Liver (tissue), 3 donors: ENCODE measurements at regions not wholly inside any gene's neighbourhood (a gene's known extent, or its start where the extent isn't known, plus 50 kb on each side); places are given as distances from the start of the nearest gene placed in this dataset.

Source experiments
- ATF3 ChIP-seq: IDR thresholded peaks from 2 replicates; pipeline ENCODE4 v1.6.1; 2016; ENCODE audit warnings: antibody characterized with exemption
- CTCF ChIP-seq: fragments of 150-350 bp; IDR thresholded peaks from 2 replicates; pipeline ENCODE4 v1.5.1; 2017; ENCODE audit warnings: improper control_type of control experiment, low read depth, low read length; ENCODE audit not compliant: missing input control
- EGR1 ChIP-seq, 2 donors: IDR thresholded peaks; 2 replicates each; pipeline ENCODE4 v1.6.1; 2016 to 2018; ENCODE audit warnings: antibody characterized with exemption in 2 of 2, low read depth in 2 of 2
- GABPA ChIP-seq, 2 donors: IDR thresholded peaks in 1 of 2; conservative IDR thresholded peaks in 1 of 2; 2 replicates each; pipeline ENCODE4 v1.6.1; 2016; ENCODE audit warnings: antibody characterized with exemption in 2 of 2, mild to moderate bottlenecking in 1 of 2, moderate library complexity in 1 of 2
- HNF4G ChIP-seq: IDR thresholded peaks from 2 replicates; pipeline ENCODE4 v1.6.1; 2016; ENCODE audit warnings: antibody characterized with exemption
- JUND ChIP-seq, 2 donors: IDR thresholded peaks; 2 replicates each; pipeline ENCODE4 v1.6.1; 2016; ENCODE audit warnings: antibody characterized with exemption in 2 of 2
- MAX ChIP-seq: IDR thresholded peaks from 2 replicates; pipeline ENCODE4 v1.6.1; 2016; ENCODE audit warnings: antibody characterized with exemption
- NR2F2 ChIP-seq: IDR thresholded peaks from 2 replicates; pipeline ENCODE4 v1.6.1; 2016; ENCODE audit warnings: antibody characterized with exemption
- RAD21 ChIP-seq, 2 donors: IDR thresholded peaks; 2 replicates each; pipeline ENCODE4 v1.6.1; 2016; ENCODE audit warnings: antibody characterized with exemption in 2 of 2, mild to moderate bottlenecking in 2 of 2
- TAF1 ChIP-seq: conservative IDR thresholded peaks from 2 replicates; pipeline ENCODE4 v1.6.1; 2016; ENCODE audit warnings: antibody characterized with exemption, mild to moderate bottlenecking
- YY1 ChIP-seq: IDR thresholded peaks from 2 replicates; pipeline ENCODE4 v1.6.1; 2016; ENCODE audit warnings: antibody characterized with exemption, mild to moderate bottlenecking
- TF ChIP-seq, protein P1 (sequence below): IDR thresholded peaks from 2 replicates; pipeline ENCODE4 v1.6.1; 2016; ENCODE audit warnings: antibody characterized with exemption, mild to moderate bottlenecking
- TF ChIP-seq, protein P2 (sequence below): IDR thresholded peaks from 2 replicates; pipeline ENCODE4 v1.6.1; 2016; ENCODE audit warnings: antibody characterized with exemption
- donor health status: healthy.
- donor health status: healthy.

DNA sequence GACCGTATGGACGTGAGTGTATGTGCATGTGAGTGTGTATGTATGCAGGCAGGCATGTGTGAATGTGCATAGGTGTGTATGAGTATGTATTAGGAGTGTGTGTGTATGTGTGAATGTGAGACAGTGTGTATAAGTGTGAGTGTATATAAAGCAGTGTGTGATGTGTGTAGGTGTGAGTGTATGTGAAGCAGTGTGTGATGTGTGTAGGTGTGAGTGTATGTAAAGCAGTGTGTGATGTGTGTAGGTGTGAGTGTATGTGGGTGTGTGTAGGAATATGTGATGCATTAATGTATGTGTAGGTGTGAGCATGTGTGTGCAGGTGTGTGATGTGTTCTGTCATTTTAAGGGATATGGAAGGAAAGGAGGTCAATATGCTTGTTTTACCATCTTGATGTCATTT, 215.5 kb downstream of the GADD45G start:
- no peak for TF ChIP-seq CTCF
- TF ChIP-seq, protein P1, sequence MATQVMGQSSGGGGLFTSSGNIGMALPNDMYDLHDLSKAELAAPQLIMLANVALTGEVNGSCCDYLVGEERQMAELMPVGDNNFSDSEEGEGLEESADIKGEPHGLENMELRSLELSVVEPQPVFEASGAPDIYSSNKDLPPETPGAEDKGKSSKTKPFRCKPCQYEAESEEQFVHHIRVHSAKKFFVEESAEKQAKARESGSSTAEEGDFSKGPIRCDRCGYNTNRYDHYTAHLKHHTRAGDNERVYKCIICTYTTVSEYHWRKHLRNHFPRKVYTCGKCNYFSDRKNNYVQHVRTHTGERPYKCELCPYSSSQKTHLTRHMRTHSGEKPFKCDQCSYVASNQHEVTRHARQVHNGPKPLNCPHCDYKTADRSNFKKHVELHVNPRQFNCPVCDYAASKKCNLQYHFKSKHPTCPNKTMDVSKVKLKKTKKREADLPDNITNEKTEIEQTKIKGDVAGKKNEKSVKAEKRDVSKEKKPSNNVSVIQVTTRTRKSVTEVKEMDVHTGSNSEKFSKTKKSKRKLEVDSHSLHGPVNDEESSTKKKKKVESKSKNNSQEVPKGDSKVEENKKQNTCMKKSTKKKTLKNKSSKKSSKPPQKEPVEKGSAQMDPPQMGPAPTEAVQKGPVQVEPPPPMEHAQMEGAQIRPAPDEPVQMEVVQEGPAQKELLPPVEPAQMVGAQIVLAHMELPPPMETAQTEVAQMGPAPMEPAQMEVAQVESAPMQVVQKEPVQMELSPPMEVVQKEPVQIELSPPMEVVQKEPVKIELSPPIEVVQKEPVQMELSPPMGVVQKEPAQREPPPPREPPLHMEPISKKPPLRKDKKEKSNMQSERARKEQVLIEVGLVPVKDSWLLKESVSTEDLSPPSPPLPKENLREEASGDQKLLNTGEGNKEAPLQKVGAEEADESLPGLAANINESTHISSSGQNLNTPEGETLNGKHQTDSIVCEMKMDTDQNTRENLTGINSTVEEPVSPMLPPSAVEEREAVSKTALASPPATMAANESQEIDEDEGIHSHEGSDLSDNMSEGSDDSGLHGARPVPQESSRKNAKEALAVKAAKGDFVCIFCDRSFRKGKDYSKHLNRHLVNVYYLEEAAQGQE = no peak
- TF ChIP-seq RAD21 (IDR thresholded peaks at IDR 0.05) = no peak
- no peak for TF ChIP-seq HNF4G
- no peak for TF ChIP-seq TAF1
- no peak for TF ChIP-seq ATF3
- TF ChIP-seq EGR1 (IDR thresholded peaks at IDR 0.05; ENCODE audit: low read depth in 2 of 2) = no peak
- TF ChIP-seq NR2F2 = no peak
- TF ChIP-seq, protein P2, sequence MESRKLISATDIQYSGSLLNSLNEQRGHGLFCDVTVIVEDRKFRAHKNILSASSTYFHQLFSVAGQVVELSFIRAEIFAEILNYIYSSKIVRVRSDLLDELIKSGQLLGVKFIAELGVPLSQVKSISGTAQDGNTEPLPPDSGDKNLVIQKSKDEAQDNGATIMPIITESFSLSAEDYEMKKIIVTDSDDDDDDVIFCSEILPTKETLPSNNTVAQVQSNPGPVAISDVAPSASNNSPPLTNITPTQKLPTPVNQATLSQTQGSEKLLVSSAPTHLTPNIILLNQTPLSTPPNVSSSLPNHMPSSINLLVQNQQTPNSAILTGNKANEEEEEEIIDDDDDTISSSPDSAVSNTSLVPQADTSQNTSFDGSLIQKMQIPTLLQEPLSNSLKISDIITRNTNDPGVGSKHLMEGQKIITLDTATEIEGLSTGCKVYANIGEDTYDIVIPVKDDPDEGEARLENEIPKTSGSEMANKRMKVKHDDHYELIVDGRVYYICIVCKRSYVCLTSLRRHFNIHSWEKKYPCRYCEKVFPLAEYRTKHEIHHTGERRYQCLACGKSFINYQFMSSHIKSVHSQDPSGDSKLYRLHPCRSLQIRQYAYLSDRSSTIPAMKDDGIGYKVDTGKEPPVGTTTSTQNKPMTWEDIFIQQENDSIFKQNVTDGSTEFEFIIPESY = no peak
- TF ChIP-seq MAX = no peak
- no peak for TF ChIP-seq YY1
- TF ChIP-seq GABPA (IDR thresholded peaks at IDR 0.05 in 1 of 2, conservative IDR thresholded peaks at IDR 0.05 in 1 of 2) = no peak
- no peak for TF ChIP-seq JUND (IDR thresholded peaks at IDR 0.05)
